Coronary artery (tissue), 2 donors: ENCODE measurements at regions not wholly inside any gene's neighbourhood (a gene's known extent, or its start where the extent isn't known, plus 50 kb on each side); places are given as distances from the start of the nearest gene placed in this dataset.

Experiments
- DNase-seq: peaks from one replicate; pipeline ENCODE4 v3.0.0-alpha.2; 2017; ENCODE audit warnings: low spot score
- H3K27ac ChIP-seq, 2 donors: fragments of 200-600 bp; sonication (generic); one replicate each; pipeline ENCODE4 v1.5.1; 2016 to 2019
- H3K4me3 ChIP-seq: fragments of 200-600 bp; sonication (generic); 2 replicates; pipeline ENCODE4 v1.5.1; 2016; ENCODE audit warnings: mild to moderate bottlenecking, moderate library complexity
- CTCF ChIP-seq: fragments of 200-600 bp; sonication (generic); IDR thresholded peaks from one replicate; pipeline ENCODE4 v1.5.1; 2019; ENCODE audit warnings: antibody characterized with exemption

GRCh38 chr10:44326474-44327030, 58.3 kb downstream of the CXCL12 start:
- no peak for DNase-seq
- no peak for TF ChIP-seq CTCF
- Histone ChIP-seq H3K4me3 (no peak overlapping the region), H3K27ac (no peak overlapping the region)

GRCh38 chr10:44325596-44326307, 59.1 kb downstream of the CXCL12 start:
- no peak for DNase-seq
- no peak overlapping the region for H3K27ac ChIP-seq
- no peak for TF ChIP-seq CTCF

GRCh38 chr10:44325157-44325556, 59.7 kb downstream of the CXCL12 start:
- TF ChIP-seq CTCF, result no peak
- H3K4me3 ChIP-seq, result no peak overlapping the region
- H3K27ac ChIP-seq, result no peak overlapping the region
- no peak for DNase-seq

More at GRCh38 chr10:44325596-44326307, 59.1 kb downstream of the CXCL12 start:
- no peak overlapping the region for H3K4me3 ChIP-seq

GRCh38 chr10:44323838-44324237, 61.1 kb downstream of the CXCL12 start:
- DNase-seq, result no peak
- no peak overlapping the region for H3K4me3 ChIP-seq
- TF ChIP-seq CTCF, result no peak
- no peak overlapping the region for H3K27ac ChIP-seq

GRCh38 chr10:44322137-44322536, 62.8 kb downstream of the CXCL12 start:
- Histone ChIP-seq H3K4me3 (no peak overlapping the region), H3K27ac (no peak overlapping the region)
- no peak for DNase-seq
- no peak for TF ChIP-seq CTCF

GRCh38 chr10:44320756-44321155, 64.1 kb downstream of the CXCL12 start:
- no peak for TF ChIP-seq CTCF

GRCh38 chr10:44317856-44318255, 67.0 kb downstream of the CXCL12 start:
- no peak for DNase-seq
- no peak overlapping the region for H3K27ac ChIP-seq
- H3K4me3 ChIP-seq, result no peak overlapping the region
- no peak for TF ChIP-seq CTCF

More at GRCh38 chr10:44320756-44321155, 64.1 kb downstream of the CXCL12 start:
- DNase-seq, result no peak
- no peak overlapping the region for H3K27ac ChIP-seq
- no peak overlapping the region for H3K4me3 ChIP-seq
